Bronchial epithelial cell (primary cell): ENCODE measurements at regions not wholly inside any gene's neighbourhood (a gene's known extent, or its start where the extent isn't known, plus 50 kb on each side); places are given as distances from the start of the nearest gene placed in this dataset.

Source experiments
- DNase-seq: peaks from one replicate; pipeline ENCODE4 v3.0.0-alpha.2; 2010; ENCODE audit warnings: low read depth
- FAIRE-seq: peaks from 2 replicates; lab custom pipeline; 2011; peaks lifted over from hg19 to GRCh38; lab: Jason Lieb, UNC
- H3K27me3 ChIP-seq: 2 replicates; pipeline ENCODE4 v1.5.1; 2011; ENCODE audit warnings: low read length; ENCODE audit not compliant: control insufficient read depth, insufficient read depth
- H3K36me3 ChIP-seq: 2 replicates; pipeline ENCODE4 v1.5.1; 2011; ENCODE audit warnings: low read length; ENCODE audit not compliant: control insufficient read depth, insufficient read depth
- H3K4me3 ChIP-seq: 2 replicates; pipeline ENCODE4 v1.5.1; 2011; ENCODE audit warnings: mild to moderate bottlenecking, low read depth, low read length, control low read depth
- TF ChIP-seq, protein P1 (sequence below): IDR thresholded peaks from 2 replicates; pipeline ENCODE4 v1.5.1; 2011; ENCODE audit warnings: mild to moderate bottlenecking, moderate library complexity, low read length, control low read depth, inconsistent platforms; ENCODE audit not compliant: insufficient read depth, severe bottlenecking

DNA sequence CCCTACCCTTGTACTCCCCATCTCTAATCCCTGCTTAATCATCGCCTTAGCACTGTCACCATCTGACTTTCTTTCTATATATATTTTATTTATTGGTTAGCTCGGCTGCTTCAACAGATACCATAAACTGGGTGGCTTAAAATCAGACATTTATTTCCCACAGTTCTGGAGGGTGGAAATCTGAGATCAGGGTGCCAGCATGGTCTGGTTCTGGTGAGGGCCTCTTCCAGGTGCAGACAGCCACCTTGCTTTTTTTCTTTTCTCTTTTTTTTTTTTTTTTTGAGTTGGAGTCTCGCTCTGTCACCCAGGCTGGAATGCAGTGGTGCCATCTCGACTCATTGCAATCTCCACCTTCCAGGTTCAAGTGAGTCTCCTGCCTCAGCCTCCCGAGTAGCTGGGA lies 127.5 kb upstream of the ESR1 start:
- TF ChIP-seq, protein P1, sequence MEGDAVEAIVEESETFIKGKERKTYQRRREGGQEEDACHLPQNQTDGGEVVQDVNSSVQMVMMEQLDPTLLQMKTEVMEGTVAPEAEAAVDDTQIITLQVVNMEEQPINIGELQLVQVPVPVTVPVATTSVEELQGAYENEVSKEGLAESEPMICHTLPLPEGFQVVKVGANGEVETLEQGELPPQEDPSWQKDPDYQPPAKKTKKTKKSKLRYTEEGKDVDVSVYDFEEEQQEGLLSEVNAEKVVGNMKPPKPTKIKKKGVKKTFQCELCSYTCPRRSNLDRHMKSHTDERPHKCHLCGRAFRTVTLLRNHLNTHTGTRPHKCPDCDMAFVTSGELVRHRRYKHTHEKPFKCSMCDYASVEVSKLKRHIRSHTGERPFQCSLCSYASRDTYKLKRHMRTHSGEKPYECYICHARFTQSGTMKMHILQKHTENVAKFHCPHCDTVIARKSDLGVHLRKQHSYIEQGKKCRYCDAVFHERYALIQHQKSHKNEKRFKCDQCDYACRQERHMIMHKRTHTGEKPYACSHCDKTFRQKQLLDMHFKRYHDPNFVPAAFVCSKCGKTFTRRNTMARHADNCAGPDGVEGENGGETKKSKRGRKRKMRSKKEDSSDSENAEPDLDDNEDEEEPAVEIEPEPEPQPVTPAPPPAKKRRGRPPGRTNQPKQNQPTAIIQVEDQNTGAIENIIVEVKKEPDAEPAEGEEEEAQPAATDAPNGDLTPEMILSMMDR: no peak
- Histone ChIP-seq H3K4me3 (no peak overlapping the region), H3K27me3 (no peaks in the 10 kb centered on the region), H3K36me3 (no peaks in the 10 kb centered on the region)
- no peak for FAIRE-seq
- no peak for DNase-seq

DNA sequence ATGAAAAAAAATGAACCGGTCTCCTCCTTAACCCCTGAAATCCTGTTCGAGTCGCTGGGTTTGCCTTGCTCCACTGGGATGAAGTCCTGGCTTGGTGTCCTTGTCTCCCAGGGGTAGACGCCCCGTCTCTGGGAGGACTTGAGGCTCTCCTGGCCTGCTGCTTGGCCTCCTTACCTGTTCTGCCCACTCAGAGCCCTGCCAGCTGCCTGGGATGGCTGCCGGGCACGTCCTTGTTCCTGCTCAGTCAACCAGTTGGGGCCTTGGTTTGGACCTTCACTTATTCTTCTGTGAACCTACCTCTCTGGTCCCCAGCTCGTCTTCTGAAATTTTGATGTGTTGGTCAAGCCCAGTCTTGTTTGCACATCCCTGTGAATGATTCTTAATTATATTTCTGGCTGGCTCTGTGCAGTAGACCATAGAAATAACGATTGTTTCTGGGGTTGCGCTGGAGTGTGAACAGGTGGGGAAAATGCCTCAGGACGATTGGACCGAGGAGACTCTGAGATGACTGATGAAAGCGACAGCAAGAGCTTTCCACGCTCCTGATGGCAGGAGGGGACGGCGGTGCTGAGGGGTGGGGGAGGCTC lies 126.5 kb upstream of the ESR1 start:
- TF ChIP-seq, protein P1: no peak
- Histone ChIP-seq H3K27me3 (no peaks in the 10 kb centered on the region), H3K36me3 (no peaks in the 10 kb centered on the region), H3K4me3 (no peak overlapping the region)
- no peak for FAIRE-seq
- no peak for DNase-seq

DNA sequence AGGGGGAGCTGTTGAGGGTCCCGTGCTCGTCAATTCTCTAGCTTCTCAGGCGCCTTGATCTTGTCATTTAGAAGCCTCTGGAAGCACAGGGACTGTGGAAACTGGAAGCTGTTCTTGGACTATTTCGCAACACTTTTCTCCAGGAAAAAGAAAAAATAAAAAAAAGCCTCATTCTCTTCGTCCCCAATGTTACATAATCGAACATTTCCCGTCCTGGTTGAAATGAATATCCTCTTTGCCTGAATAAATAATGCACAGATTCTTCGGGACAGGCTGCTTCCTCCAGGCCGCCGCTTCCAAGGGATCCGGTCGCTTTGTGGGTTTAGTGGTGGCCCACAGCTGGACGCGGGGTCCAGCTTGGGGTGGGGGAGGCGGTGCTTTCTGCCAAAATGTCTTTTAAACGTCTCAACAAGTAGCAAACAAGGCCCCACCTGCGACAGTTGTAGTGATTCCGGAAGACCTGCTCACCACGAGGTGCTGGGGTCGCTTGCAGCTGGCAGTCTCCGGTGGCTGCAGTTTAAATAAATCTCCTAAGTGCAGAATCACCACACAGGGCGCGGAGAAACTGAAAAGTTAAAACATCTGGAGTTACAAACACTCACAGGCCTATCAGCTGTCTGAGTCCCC lies 125.9 kb upstream of the ESR1 start:
- H3K36me3 ChIP-seq: no peaks in the 10 kb centered on the region
- TF ChIP-seq, protein P1: no peak
- FAIRE-seq: no peak
- no peaks in the 10 kb centered on the region for H3K27me3 ChIP-seq
- no peak for DNase-seq
- H3K4me3 ChIP-seq: peak overlapping the region; percentile 3

DNA sequence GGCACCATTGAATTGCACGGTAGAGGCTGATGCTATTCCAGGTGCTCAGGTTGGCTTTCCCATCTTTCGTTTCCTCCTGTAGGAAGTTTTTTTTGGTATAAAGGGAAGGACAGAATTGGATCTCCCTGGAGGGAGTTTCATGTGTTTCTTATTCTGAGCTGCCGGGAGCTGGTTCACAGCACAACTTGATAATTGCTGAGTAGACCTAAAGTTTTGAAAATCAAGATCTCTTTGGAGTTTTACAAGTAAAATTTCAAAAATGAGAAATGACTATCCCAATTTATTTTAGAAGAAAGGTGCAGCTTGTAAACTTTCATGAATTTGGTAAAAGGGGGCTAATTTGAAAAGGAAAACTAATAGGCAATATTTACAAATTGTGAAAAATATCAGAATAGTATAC lies 125.2 kb upstream of the ESR1 start:
- H3K36me3 ChIP-seq: no peaks in the 10 kb centered on the region
- H3K27me3 ChIP-seq: no peaks in the 10 kb centered on the region
- H3K4me3 ChIP-seq: no peak overlapping the region
- FAIRE-seq: no peak
- DNase-seq: no peak
- TF ChIP-seq, protein P1: no peak

DNA sequence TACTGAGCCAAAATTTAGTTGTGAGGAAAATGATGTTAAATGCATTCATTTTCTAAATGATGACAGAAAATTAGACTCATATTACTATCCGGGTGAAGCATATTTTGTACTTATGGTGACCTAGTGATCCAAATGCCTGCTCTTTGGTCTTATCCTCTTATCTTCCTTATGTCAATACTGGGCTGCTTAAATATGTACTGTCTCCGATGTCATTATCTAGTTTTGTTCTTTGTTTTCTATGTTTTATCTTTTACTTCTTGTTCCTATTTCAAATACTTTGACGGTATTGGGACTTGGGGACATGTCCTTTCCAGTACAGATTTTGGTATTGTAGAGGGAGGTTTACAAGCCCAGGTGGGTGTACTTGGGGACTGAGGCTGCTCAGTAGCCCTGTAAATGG lies 124.6 kb upstream of the ESR1 start:
- FAIRE-seq (no peak), DNase-seq (no peak)
- Histone ChIP-seq H3K36me3 (no peaks in the 10 kb centered on the region), H3K27me3 (no peaks in the 10 kb centered on the region), H3K4me3 (no peak overlapping the region)
- TF ChIP-seq, protein P1: no peak

DNA sequence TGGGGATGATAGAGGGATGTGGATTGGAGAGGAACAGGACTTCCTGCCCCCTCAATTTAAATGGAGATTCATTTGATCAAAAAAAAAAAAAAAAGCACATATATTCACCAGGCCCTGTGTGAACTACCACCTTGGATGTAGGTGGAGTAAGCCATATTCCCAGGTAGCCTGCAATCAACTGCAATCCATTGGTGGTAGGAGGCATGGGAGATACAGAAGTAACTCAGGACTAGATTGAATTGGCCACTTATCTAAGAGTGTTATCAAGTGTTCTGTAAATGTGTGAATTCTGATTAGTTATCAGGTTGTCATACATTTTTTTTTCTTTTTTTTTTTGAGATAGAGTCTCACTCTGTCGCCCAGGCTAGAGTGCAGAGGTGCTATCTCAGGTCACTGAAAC lies 124.1 kb upstream of the ESR1 start:
- DNase-seq (no peak), FAIRE-seq (no peak)
- Histone ChIP-seq H3K27me3 (no peaks in the 10 kb centered on the region), H3K4me3 (no peak overlapping the region), H3K36me3 (no peaks in the 10 kb centered on the region)
- TF ChIP-seq, protein P1: no peak
